ENCODE measurements at regions not wholly inside any gene's neighbourhood (a gene's known extent, or its start where the extent isn't known, plus 50 kb on each side); places are given as distances from the start of the nearest gene placed in this dataset.

GRCh38 chr17:77304051-77304745 lies 163.4 kb downstream of the SEC14L1 start:
- Histone ChIP-seq H3K9ac (ENCODE audit: low read length) (no peak overlapping the region), H3K36me3 (ENCODE audit: insufficient read depth, low read length) (no peaks in the 10 kb centered on the region), H3K4me3 (ENCODE audit: low read depth in 1 of 2, low read length in 2 of 2) (no peak overlapping the region), H3K4me1 (ENCODE audit: insufficient read depth, low read length) (peaks cover 16% of the 10 kb centered on the region), H3K9me3 (ENCODE audit: low read length) (no peaks in the 10 kb centered on the region), H3K27me3 (ENCODE audit: control insufficient read depth in 1 of 2, insufficient read depth in 2 of 2, low read length in 2 of 2) (no peaks in the 10 kb centered on the region), H3K27ac (ENCODE audit: low read depth, low read length) (no peak overlapping the region)

- H3K36me3 ChIP-seq (ENCODE audit: insufficient read depth, low read length): no peaks in the 10 kb centered on the region
- no peak overlapping the region for H3K27ac ChIP-seq (ENCODE audit: low read depth, low read length)
- H3K27me3 ChIP-seq (ENCODE audit: control insufficient read depth in 1 of 2, insufficient read depth in 2 of 2, low read length in 2 of 2): no peaks in the 10 kb centered on the region
- no peak overlapping the region for H3K9ac ChIP-seq (ENCODE audit: low read length)
- no peak overlapping the region for H3K4me3 ChIP-seq (ENCODE audit: low read depth in 1 of 2, low read length in 2 of 2)
- H3K9me3 ChIP-seq (ENCODE audit: low read length): no peaks in the 10 kb centered on the region
- H3K4me1 ChIP-seq (ENCODE audit: insufficient read depth, low read length): peaks cover 22% of the 10 kb centered on the region
Measured at GRCh38 chr17:77304746-77305473, 164.1 kb downstream of the SEC14L1 start.

- Histone ChIP-seq H3K9ac (ENCODE audit: low read length) (no peak overlapping the region), H3K36me3 (ENCODE audit: insufficient read depth, low read length) (no peaks in the 10 kb centered on the region), H3K27me3 (ENCODE audit: control insufficient read depth in 1 of 2, insufficient read depth in 2 of 2, low read length in 2 of 2) (no peaks in the 10 kb centered on the region), H3K9me3 (ENCODE audit: low read length) (no peaks in the 10 kb centered on the region), H3K4me3 (ENCODE audit: low read depth in 1 of 2, low read length in 2 of 2) (no peak overlapping the region), H3K4me1 (ENCODE audit: insufficient read depth, low read length) (peaks cover 22% of the 10 kb centered on the region), H3K27ac (ENCODE audit: low read depth, low read length) (no peak overlapping the region)
Measured at GRCh38 chr17:77306048-77306789, 165.4 kb downstream of the SEC14L1 start.

GRCh38 chr17:77306790-77307478 lies 166.2 kb downstream of the SEC14L1 start:
- Histone ChIP-seq H3K27me3 (ENCODE audit: control insufficient read depth in 1 of 2, insufficient read depth in 2 of 2, low read length in 2 of 2) (no peaks in the 10 kb centered on the region), H3K4me3 (ENCODE audit: low read depth in 1 of 2, low read length in 2 of 2) (no peak overlapping the region), H3K4me1 (ENCODE audit: insufficient read depth, low read length) (peaks cover 22% of the 10 kb centered on the region), H3K9me3 (ENCODE audit: low read length) (no peaks in the 10 kb centered on the region), H3K27ac (ENCODE audit: low read depth, low read length) (no peak overlapping the region), H3K36me3 (ENCODE audit: insufficient read depth, low read length) (no peaks in the 10 kb centered on the region), H3K9ac (ENCODE audit: low read length) (no peak overlapping the region)

GRCh38 chr17:77307479-77308198 lies 166.9 kb downstream of the SEC14L1 start:
- no peak overlapping the region for H3K9ac ChIP-seq (ENCODE audit: low read length)
- no peak overlapping the region for H3K4me3 ChIP-seq (ENCODE audit: low read depth in 1 of 2, low read length in 2 of 2)
- no peak overlapping the region for H3K27ac ChIP-seq (ENCODE audit: low read depth, low read length)
- no peaks in the 10 kb centered on the region for H3K9me3 ChIP-seq (ENCODE audit: low read length)
- no peaks in the 10 kb centered on the region for H3K27me3 ChIP-seq (ENCODE audit: control insufficient read depth in 1 of 2, insufficient read depth in 2 of 2, low read length in 2 of 2)
- H3K4me1 ChIP-seq (ENCODE audit: insufficient read depth, low read length): peaks cover 24% of the 10 kb centered on the region
- no peaks in the 10 kb centered on the region for H3K36me3 ChIP-seq (ENCODE audit: insufficient read depth, low read length)

GRCh38 chr17:77308861-77309726 lies 168.3 kb downstream of the SEC14L1 start:
- H3K9ac ChIP-seq (ENCODE audit: low read length): no peak overlapping the region
- H3K4me3 ChIP-seq (ENCODE audit: low read depth in 1 of 2, low read length in 2 of 2): peak overlapping the region in 1 of 2 donors; percentile 13
- peak overlapping the region; percentile 59 for H3K27ac ChIP-seq (ENCODE audit: low read depth, low read length)
- H3K9me3 ChIP-seq (ENCODE audit: low read length): no peaks in the 10 kb centered on the region
- H3K4me1 ChIP-seq (ENCODE audit: insufficient read depth, low read length): peaks cover 39% of the 10 kb centered on the region
- no peaks in the 10 kb centered on the region for H3K27me3 ChIP-seq (ENCODE audit: control insufficient read depth in 1 of 2, insufficient read depth in 2 of 2, low read length in 2 of 2)
- no peaks in the 10 kb centered on the region for H3K36me3 ChIP-seq (ENCODE audit: insufficient read depth, low read length)

- Histone ChIP-seq H3K27me3 (ENCODE audit: control insufficient read depth in 1 of 2, insufficient read depth in 2 of 2, low read length in 2 of 2) (no peaks in the 10 kb centered on the region), H3K9ac (ENCODE audit: low read length) (no peak overlapping the region), H3K4me3 (ENCODE audit: low read depth in 1 of 2, low read length in 2 of 2) (no peak overlapping the region), H3K4me1 (ENCODE audit: insufficient read depth, low read length) (peaks cover 46% of the 10 kb centered on the region), H3K27ac (ENCODE audit: low read depth, low read length) (no peak overlapping the region), H3K36me3 (ENCODE audit: insufficient read depth, low read length) (no peaks in the 10 kb centered on the region), H3K9me3 (ENCODE audit: low read length) (no peaks in the 10 kb centered on the region)
Measured at GRCh38 chr17:77310336-77310735, 169.6 kb downstream of the SEC14L1 start.

- H3K27ac ChIP-seq (ENCODE audit: low read depth, low read length): no peak overlapping the region
- H3K27me3 ChIP-seq (ENCODE audit: control insufficient read depth in 1 of 2, insufficient read depth in 2 of 2, low read length in 2 of 2): no peaks in the 10 kb centered on the region
- H3K36me3 ChIP-seq (ENCODE audit: insufficient read depth, low read length): no peaks in the 10 kb centered on the region
- no peak overlapping the region for H3K4me3 ChIP-seq (ENCODE audit: low read depth in 1 of 2, low read length in 2 of 2)
- no peak overlapping the region for H3K9ac ChIP-seq (ENCODE audit: low read length)
- no peaks in the 10 kb centered on the region for H3K9me3 ChIP-seq (ENCODE audit: low read length)
- H3K4me1 ChIP-seq (ENCODE audit: insufficient read depth, low read length): peaks cover 56% of the 10 kb centered on the region
Measured at GRCh38 chr17:77311371-77311981, 170.7 kb downstream of the SEC14L1 start.

- Histone ChIP-seq H3K9me3 (ENCODE audit: low read length) (no peaks in the 10 kb centered on the region), H3K4me1 (ENCODE audit: insufficient read depth, low read length) (peaks cover 58% of the 10 kb centered on the region), H3K27me3 (ENCODE audit: control insufficient read depth in 1 of 2, insufficient read depth in 2 of 2, low read length in 2 of 2) (no peaks in the 10 kb centered on the region), H3K4me3 (ENCODE audit: low read depth in 1 of 2, low read length in 2 of 2) (no peak overlapping the region), H3K9ac (ENCODE audit: low read length) (no peak overlapping the region), H3K36me3 (ENCODE audit: insufficient read depth, low read length) (no peaks in the 10 kb centered on the region), H3K27ac (ENCODE audit: low read depth, low read length) (no peak overlapping the region)
Measured at GRCh38 chr17:77312061-77312701, 171.4 kb downstream of the SEC14L1 start.

All from muscle layer of colon (tissue), 2 donors.